ENCODE measurements at regions not wholly inside any gene's neighbourhood (a gene's known extent, or its start where the extent isn't known, plus 50 kb on each side); places are given as distances from the start of the nearest gene placed in this dataset.

DNA sequence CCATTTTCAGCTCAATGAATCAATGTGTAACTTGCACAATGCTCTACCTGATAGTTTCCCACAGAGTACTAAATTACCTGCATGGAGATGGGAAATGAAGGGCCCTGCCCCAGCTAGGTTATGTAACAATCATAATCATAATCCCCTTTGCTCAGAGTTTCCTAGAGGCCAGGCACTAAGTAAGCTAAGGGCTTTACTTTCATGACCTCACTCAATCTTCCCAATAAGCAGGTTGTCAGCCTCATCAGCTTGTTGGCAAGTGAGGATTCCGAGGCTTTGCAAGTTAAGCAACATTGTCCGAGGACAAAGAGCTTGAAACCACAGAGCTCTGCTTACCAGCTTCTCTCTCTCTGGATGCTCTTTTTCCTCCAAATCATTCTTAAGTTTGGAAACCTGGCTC lies 64.1 kb upstream of the NTPCR start:
- Histone ChIP-seq H3K36me3 (replicated peaks in 1 of 2; ENCODE audit: control insufficient read depth in 1 of 2, insufficient read depth in 2 of 2, low read length in 2 of 2) (no peaks in the 10 kb centered on the region), H2AFZ (ENCODE audit: insufficient read depth, low read depth, low read length, poor library complexity, severe bottlenecking) (no peak overlapping the region), H3K9ac (ENCODE audit: insufficient read depth, low read length, poor library complexity, severe bottlenecking) (no peak overlapping the region), H3K27me3 (ENCODE audit: control insufficient read depth in 2 of 2, insufficient read depth in 2 of 2, low read length in 2 of 2) (no peaks in the 10 kb centered on the region), H4K20me1 (ENCODE audit: insufficient read depth, low read length) (no peaks in the 10 kb centered on the region), H3K9me3 (replicated peaks in 1 of 2; ENCODE audit: control insufficient read depth in 1 of 2, insufficient read depth in 1 of 2, low read length in 2 of 2) (no peaks in the 10 kb centered on the region), H3K4me3 (replicated peaks in 1 of 3; ENCODE audit: low read depth in 2 of 3, low read length in 3 of 3) (no peak overlapping the region), H3K4me2 (replicated peaks; ENCODE audit: extremely low read depth, low read length, poor library complexity, severe bottlenecking) (no peak overlapping the region), H3K4me1 (ENCODE audit: control insufficient read depth in 1 of 2, insufficient read depth in 2 of 2, low read length in 2 of 2) (no peaks in the 10 kb centered on the region), H3K27ac (ENCODE audit: low read depth in 1 of 2, low read length in 2 of 2) (no peak overlapping the region), H3K79me2 (ENCODE audit: insufficient read depth, low read length) (no peaks in the 10 kb centered on the region)
- no peak for DNase-seq
- Mint-ChIP-seq H3K36me3 (no peaks in the 10 kb centered on the region), H3K4me1 (peaks cover 8% of the 10 kb centered on the region), H3K27ac (no peak overlapping the region), H3K9me3 (peaks cover 0 to 4% (median 0%) of the 10 kb centered on the region in 7 donors), H3K4me3 (no peak overlapping the region), H3K27me3 (ENCODE audit: low read depth in 3 of 3) (peaks cover 0 to 1% (median 0%) of the 10 kb centered on the region in 3 donors)
- intact Hi-C loops (cut with micrococcal nuclease) = no loop called here
- TF ChIP-seq CTCF (IDR thresholded peaks at IDR 0.05) = no peak
- 0% methylated on average over 2 of the region's 2 CpGs for WGBS (ENCODE audit: insufficient coverage)

- Mint-ChIP-seq H3K4me1 (peaks cover 13% of the 10 kb centered on the region), H3K27ac (peak overlapping the region in 1 of 7 donors; percentile 68), H3K27me3 (ENCODE audit: low read depth in 3 of 3) (peaks cover 0 to 1% (median 0%) of the 10 kb centered on the region in 3 donors), H3K4me3 (no peak overlapping the region), H3K9me3 (peaks cover 0 to 14% (median 2%) of the 10 kb centered on the region in 7 donors), H3K36me3 (no peaks in the 10 kb centered on the region)
- Histone ChIP-seq H3K79me2 (ENCODE audit: insufficient read depth, low read length) (no peaks in the 10 kb centered on the region), H3K36me3 (replicated peaks in 1 of 2; ENCODE audit: control insufficient read depth in 1 of 2, insufficient read depth in 2 of 2, low read length in 2 of 2) (no peaks in the 10 kb centered on the region), H2AFZ (ENCODE audit: insufficient read depth, low read depth, low read length, poor library complexity, severe bottlenecking) (no peak overlapping the region), H3K27ac (ENCODE audit: low read depth in 1 of 2, low read length in 2 of 2) (no peak overlapping the region), H3K4me2 (replicated peaks; ENCODE audit: extremely low read depth, low read length, poor library complexity, severe bottlenecking) (no peak overlapping the region), H3K4me1 (ENCODE audit: control insufficient read depth in 1 of 2, insufficient read depth in 2 of 2, low read length in 2 of 2) (no peaks in the 10 kb centered on the region), H3K9ac (ENCODE audit: insufficient read depth, low read length, poor library complexity, severe bottlenecking) (no peak overlapping the region), H3K9me3 (replicated peaks in 1 of 2; ENCODE audit: control insufficient read depth in 1 of 2, insufficient read depth in 1 of 2, low read length in 2 of 2) (peaks cover 0 to 6% of the 10 kb centered on the region in 2 donors), H4K20me1 (ENCODE audit: insufficient read depth, low read length) (no peaks in the 10 kb centered on the region), H3K27me3 (ENCODE audit: control insufficient read depth in 2 of 2, insufficient read depth in 2 of 2, low read length in 2 of 2) (no peaks in the 10 kb centered on the region), H3K4me3 (replicated peaks in 1 of 3; ENCODE audit: low read depth in 2 of 3, low read length in 3 of 3) (no peak overlapping the region)
- DNase-seq = no peak
- intact Hi-C loops (cut with micrococcal nuclease) = no loop called here
- no peak for TF ChIP-seq CTCF (IDR thresholded peaks at IDR 0.05)
- WGBS (ENCODE audit: insufficient coverage) = no CpG with 5 or more reads among the region's 5 CpGs
These were observed 60.0 kb upstream of the NTPCR start for GRCh38 chr1:232890340-232890943.

Data from CD14-positive monocyte (primary cell).